PC-3 (cell line): ENCODE measurements at regions not wholly inside any gene's neighbourhood (a gene's known extent, or its start where the extent isn't known, plus 50 kb on each side); places are given as distances from the start of the nearest gene placed in this dataset.

Source experiments
- ATAC-seq: fragments of 200-7000 bp; cut with Tn5 transposase; 2 replicates; pipeline ENCODE4 v1.9.1; 2020; ENCODE audit warnings: mild to moderate bottlenecking, moderate library complexity
- BruUV-seq: library from RNA; stranded (reverse); fragments of 400-500 nt; replicated peaks from 2 replicates; lab custom pipeline; 2021; lab: Mats Ljungman, UMichigan
- CTCF ChIA-PET: fragments of 300-600 bp; sonication (Branson Sonifier 250); formaldehyde crosslinking; loops from one replicate; lab custom pipeline; 2022; ENCODE audit warnings: antibody characterized with exemption; lab: Charles Lee
- POLR2A ChIA-PET: fragments of 300-600 bp; sonication (Branson Sonifier 250); formaldehyde crosslinking; loops from one replicate; lab custom pipeline; 2022; ENCODE audit warnings: antibody characterized with exemption; ENCODE audit not compliant: unreplicated experiment; lab: Charles Lee
- DNase-seq: peaks from one replicate; pipeline ENCODE4 v3.0.0-alpha.2; 2015
- H2AFZ ChIP-seq: fragments of 300-600 bp; sonication (generic); 2 replicates; pipeline ENCODE4 v1.6.0; 2016; ENCODE audit warnings: antibody characterized with exemption, low read length
- H3F3A ChIP-seq: fragments of 300-600 bp; sonication (generic); one replicate; pipeline ENCODE4 v1.6.0; 2017; ENCODE audit warnings: antibody characterized with exemption, low read length, control low read depth, mild to moderate bottlenecking; ENCODE audit not compliant: unreplicated experiment
- H3K27ac ChIP-seq: fragments of 300-600 bp; sonication (generic); 2 replicates; pipeline ENCODE4 v1.5.1; 2016; ENCODE audit warnings: mild to moderate bottlenecking, low read length
- H3K27me3 ChIP-seq: fragments of 300-600 bp; sonication (generic); 2 replicates; pipeline ENCODE4 v1.6.1; 2016; ENCODE audit warnings: low read length, mixed read lengths
- H3K36me3 ChIP-seq: fragments of 300-600 bp; sonication (generic); 2 replicates; pipeline ENCODE4 v1.6.1; 2016; ENCODE audit warnings: low read depth, mixed run types, low read length, mixed read lengths
- H3K4me1 ChIP-seq: fragments of 300-600 bp; sonication (generic); 2 replicates; pipeline ENCODE4 v1.5.1; 2016; ENCODE audit warnings: low read length; ENCODE audit not compliant: insufficient read depth
- H3K4me2 ChIP-seq: fragments of 300-600 bp; sonication (generic); 2 replicates; pipeline ENCODE4 v1.6.0; 2016; ENCODE audit warnings: low read length
- H3K4me3 ChIP-seq: fragments of 300-600 bp; sonication (generic); 2 replicates; pipeline ENCODE4 v1.5.1; 2016; ENCODE audit warnings: mild to moderate bottlenecking, low read length, mixed read lengths
- H3K79me2 ChIP-seq: fragments of 300-600 bp; sonication (generic); 2 replicates; pipeline ENCODE4 v1.6.1; 2017; ENCODE audit warnings: low read length, mixed read lengths
- H3K9ac ChIP-seq: fragments of 300-600 bp; sonication (generic); 2 replicates; pipeline ENCODE4 v1.6.0; 2016; ENCODE audit warnings: mild to moderate bottlenecking, low read length
- H3K9me2 ChIP-seq: fragments of 300-600 bp; sonication (generic); replicated peaks from 2 replicates; pipeline ENCODE4 v1.6.1; 2016; ENCODE audit warnings: mixed run types, low read length, mixed read lengths
- H3K9me3 ChIP-seq: fragments of 300-600 bp; sonication (generic); 2 replicates; pipeline ENCODE4 v1.6.1; 2016; ENCODE audit warnings: low read length, mixed read lengths
- H4K20me1 ChIP-seq: fragments of 300-600 bp; sonication (generic); 2 replicates; pipeline ENCODE4 v1.6.1; 2016; ENCODE audit warnings: low read length, mixed read lengths
- CTCF ChIP-seq: fragments of 300-600 bp; sonication (generic); conservative IDR thresholded peaks from 2 replicates; pipeline ENCODE4 v1.5.1; 2017; ENCODE audit warnings: antibody characterized with exemption, low read depth, mild to moderate bottlenecking, low read length
- EZH2 ChIP-seq: fragments of 300-600 bp; sonication (generic); IDR thresholded peaks from one replicate; pipeline ENCODE4 v1.6.1; 2017; ENCODE audit warnings: antibody characterized with exemption, mild to moderate bottlenecking, low read length; ENCODE audit not compliant: unreplicated experiment
- EZH2phosphoT487 ChIP-seq: fragments of 300-600 bp; sonication (generic); IDR thresholded peaks from 2 replicates; pipeline ENCODE4 v1.6.1; 2018; ENCODE audit warnings: mild to moderate bottlenecking, antibody characterized with exemption, low read length, borderline replicate concordance
- intact Hi-C: fragments of 100-400 bp; cut with micrococcal nuclease; formaldehyde crosslinking; loops from 2 replicates; pipeline ENCODE4 v1.9.0; 2023

DNA sequence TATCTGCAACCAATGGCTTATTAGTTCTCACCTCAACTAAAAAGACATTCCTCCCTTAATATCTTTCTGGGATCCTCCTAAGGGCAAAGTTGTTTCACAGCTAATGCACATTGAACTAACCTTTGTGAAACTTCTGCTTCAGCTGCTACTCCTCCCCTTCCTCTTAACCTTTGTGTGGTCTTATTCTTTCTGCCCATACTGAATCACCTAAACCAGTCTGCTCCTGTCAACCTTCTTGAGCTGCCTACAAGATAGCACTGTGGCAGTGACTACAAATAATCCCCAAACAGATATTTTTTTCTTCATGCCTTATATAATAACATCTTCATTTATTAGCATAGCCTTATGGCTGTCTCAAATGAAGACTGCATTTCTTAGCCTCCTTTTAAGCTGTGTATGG lies 1077.4 kb upstream of the ATXN7L3B start:
- Histone ChIP-seq H4K20me1 (no peaks in the 10 kb centered on the region), H3K9me3 (no peaks in the 10 kb centered on the region), H3K27ac (no peak overlapping the region), H3K4me2 (no peak overlapping the region), H3K27me3 (no peaks in the 10 kb centered on the region), H3K36me3 (no peaks in the 10 kb centered on the region), H3K4me3 (no peak overlapping the region), H3K9me2 (no peaks in the 10 kb centered on the region), H3K9ac (no peak overlapping the region), H3K79me2 (no peaks in the 10 kb centered on the region), H3F3A (no peaks in the 10 kb centered on the region), H2AFZ (no peak overlapping the region), H3K4me1 (no peaks in the 10 kb centered on the region)
- BruUV-seq: no TSS peak
- no peak for ATAC-seq
- no peak for DNase-seq
- TF ChIP-seq CTCF (no peak), EZH2 (no peak), EZH2phosphoT487 (no peak)
- intact Hi-C loops: no loop called here
- POLR2A ChIA-PET: no interaction called here
- CTCF ChIA-PET: no interaction called here

- H3K4me3 ChIP-seq: no peak overlapping the region
- ChIA-PET POLR2A (no interaction called here), CTCF (no interaction called here)
- no peaks in the 10 kb centered on the region for H3K4me1 ChIP-seq
- H3K9me3 ChIP-seq: no peaks in the 10 kb centered on the region
- no peak overlapping the region for H3K9ac ChIP-seq
- H3K9me2 ChIP-seq: no peaks in the 10 kb centered on the region
- BruUV-seq: no TSS peak
- no peaks in the 10 kb centered on the region for H3F3A ChIP-seq
- H4K20me1 ChIP-seq: no peaks in the 10 kb centered on the region
- no peak overlapping the region for H2AFZ ChIP-seq
- no peaks in the 10 kb centered on the region for H3K36me3 ChIP-seq
- no peaks in the 10 kb centered on the region for H3K27me3 ChIP-seq
- DNase-seq (no peak), ATAC-seq (no peak)
- intact Hi-C loops: no loop called here
- H3K4me2 ChIP-seq: no peak overlapping the region
- H3K79me2 ChIP-seq: no peaks in the 10 kb centered on the region
- TF ChIP-seq EZH2phosphoT487: no peak
- no peak for TF ChIP-seq EZH2
- no peak for TF ChIP-seq CTCF
- H3K27ac ChIP-seq: no peak overlapping the region
Observed at GRCh38 chr12:73465106-73465505, 1072.5 kb upstream of the ATXN7L3B start.

- no peaks in the 10 kb centered on the region for H3K4me1 ChIP-seq
- H3F3A ChIP-seq: no peaks in the 10 kb centered on the region
- no peak overlapping the region for H3K9ac ChIP-seq
- DNase-seq: no peak
- POLR2A ChIA-PET: no interaction called here
- no peaks in the 10 kb centered on the region for H3K9me3 ChIP-seq
- BruUV-seq: no TSS peak
- no peak overlapping the region for H2AFZ ChIP-seq
- no peaks in the 10 kb centered on the region for H3K36me3 ChIP-seq
- H3K79me2 ChIP-seq: no peaks in the 10 kb centered on the region
- no peak overlapping the region for H3K4me3 ChIP-seq
- no peak for ATAC-seq
- intact Hi-C loops: no loop called here
- H3K27ac ChIP-seq: no peak overlapping the region
- TF ChIP-seq CTCF: no peak
- TF ChIP-seq EZH2: no peak
- TF ChIP-seq EZH2phosphoT487: no peak
- H3K4me2 ChIP-seq: no peak overlapping the region
- H3K9me2 ChIP-seq: 0 out of 2 replicates have a peak, but pooled peaks cover 4% of the 10 kb centered on the region
- H3K27me3 ChIP-seq: no peaks in the 10 kb centered on the region
- CTCF ChIA-PET: no interaction called here
- no peaks in the 10 kb centered on the region for H4K20me1 ChIP-seq
Observed at GRCh38 chr12:73486256-73486655, 1051.4 kb upstream of the ATXN7L3B start.
